DND-41 (cell line): ENCODE measurements at regions not wholly inside any gene's neighbourhood (a gene's known extent, or its start where the extent isn't known, plus 50 kb on each side); places are given as distances from the start of the nearest gene placed in this dataset.

ENCODE experiments used
- ATAC-seq: fragments of 200-7000 bp; cut with Tn5 transposase; 3 replicates; pipeline ENCODE4 v1.9.1; 2021; ENCODE audit warnings: low read depth; ENCODE audit not compliant: insufficient read depth
- DNase-seq: peaks from one replicate; pipeline ENCODE4 v3.0.0-alpha.2; 2020
- H2AFZ ChIP-seq: 2 replicates; pipeline ENCODE4 v1.6.0; 2012; ENCODE audit warnings: low read depth, low read length
- H3K27ac ChIP-seq: 2 replicates; pipeline ENCODE4 v1.5.1; 2012; ENCODE audit warnings: low read length, inconsistent platforms
- H3K27me3 ChIP-seq: fragments of 200-600 bp; sonication (generic); 2 replicates; pipeline ENCODE4 v1.6.0; 2012; ENCODE audit warnings: low read length, mild to moderate bottlenecking, inconsistent platforms; ENCODE audit not compliant: insufficient read depth, poor library complexity
- H3K36me3 ChIP-seq: 2 replicates; pipeline ENCODE4 v1.5.1; 2012; ENCODE audit warnings: low read length, inconsistent platforms; ENCODE audit not compliant: insufficient read depth
- H3K4me1 ChIP-seq: 2 replicates; pipeline ENCODE4 v1.5.1; 2012; ENCODE audit warnings: mild to moderate bottlenecking, low read length; ENCODE audit not compliant: insufficient read depth
- H3K4me2 ChIP-seq: 2 replicates; pipeline ENCODE4 v1.6.0; 2012; ENCODE audit warnings: mild to moderate bottlenecking, moderate library complexity, low read length, inconsistent platforms; ENCODE audit not compliant: insufficient read depth
- H3K4me3 ChIP-seq, 2 experiments: fragments of 200-600 bp in 1 of 2; shearing (Covaris generic) in 1 of 2; 2 replicates each; pipeline ENCODE4 v1.5.1; 2012 to 2016; ENCODE audit warnings: inconsistent platforms in 2 of 2, low read length in 2 of 2, mild to moderate bottlenecking in 2 of 2, low read depth in 1 of 2, moderate library complexity in 1 of 2
- H3K79me2 ChIP-seq: 2 replicates; pipeline ENCODE4 v1.6.0; 2012; ENCODE audit warnings: low read length, inconsistent platforms; ENCODE audit not compliant: insufficient read depth
- H3K9ac ChIP-seq: 2 replicates; pipeline ENCODE4 v1.6.0; 2012; ENCODE audit warnings: low read depth, mild to moderate bottlenecking, inconsistent platforms, low read length, moderate library complexity
- H3K9me3 ChIP-seq: 2 replicates; pipeline ENCODE4 v1.5.1; 2012; ENCODE audit warnings: low read length, moderate library complexity, mild to moderate bottlenecking, inconsistent platforms; ENCODE audit not compliant: insufficient read depth, severe bottlenecking
- H4K20me1 ChIP-seq: 2 replicates; pipeline ENCODE4 v1.6.0; 2012; ENCODE audit warnings: low read length; ENCODE audit not compliant: insufficient read depth
- CTCF ChIP-seq: IDR thresholded peaks from 2 replicates; pipeline ENCODE4 v1.5.1; 2012; ENCODE audit warnings: borderline replicate concordance, low read length, moderate library complexity, mild to moderate bottlenecking; ENCODE audit not compliant: poor library complexity, severe bottlenecking; ENCODE audit errors: extremely low read depth
- EZH2 ChIP-seq: IDR thresholded peaks from 3 replicates; pipeline ENCODE4 v1.6.1; 2012; ENCODE audit warnings: borderline replicate concordance, low read depth, mild to moderate bottlenecking, moderate library complexity, low read length, inconsistent platforms; ENCODE audit not compliant: severe bottlenecking

DNA sequence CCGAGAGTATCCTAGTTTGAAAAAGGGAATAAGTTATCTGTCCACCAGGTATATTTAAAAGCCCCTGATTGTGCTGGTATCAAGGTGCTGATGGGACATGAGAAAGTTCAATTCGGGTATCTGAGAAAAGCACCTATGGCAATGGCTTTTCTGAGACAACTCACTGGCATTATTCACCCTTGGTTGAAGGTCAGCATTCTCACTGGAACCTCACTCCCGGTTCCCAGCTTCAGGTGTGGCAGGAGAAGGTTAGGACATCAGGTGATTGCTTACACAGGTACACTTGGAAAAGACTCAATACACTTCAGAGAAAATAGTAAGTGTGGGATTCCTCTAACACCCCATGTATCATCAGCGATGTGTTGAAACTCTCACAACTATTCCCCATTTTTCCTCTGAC, 643.1 kb downstream of the INHBA start:
- H3K79me2 ChIP-seq = no peaks in the 10 kb centered on the region
- no peak overlapping the region for H3K4me2 ChIP-seq
- TF ChIP-seq CTCF = no peak
- TF ChIP-seq EZH2 = no peak
- H3K9me3 ChIP-seq = no peaks in the 10 kb centered on the region
- no peak overlapping the region for H3K27ac ChIP-seq
- H3K4me1 ChIP-seq = no peaks in the 10 kb centered on the region
- DNase-seq (no peak), ATAC-seq (no peak)
- no peaks in the 10 kb centered on the region for H3K36me3 ChIP-seq
- no peak overlapping the region for H3K4me3 ChIP-seq
- no peaks in the 10 kb centered on the region for H3K27me3 ChIP-seq
- H4K20me1 ChIP-seq = no peaks in the 10 kb centered on the region
- no peak overlapping the region for H3K9ac ChIP-seq
- no peak overlapping the region for H2AFZ ChIP-seq

DNA sequence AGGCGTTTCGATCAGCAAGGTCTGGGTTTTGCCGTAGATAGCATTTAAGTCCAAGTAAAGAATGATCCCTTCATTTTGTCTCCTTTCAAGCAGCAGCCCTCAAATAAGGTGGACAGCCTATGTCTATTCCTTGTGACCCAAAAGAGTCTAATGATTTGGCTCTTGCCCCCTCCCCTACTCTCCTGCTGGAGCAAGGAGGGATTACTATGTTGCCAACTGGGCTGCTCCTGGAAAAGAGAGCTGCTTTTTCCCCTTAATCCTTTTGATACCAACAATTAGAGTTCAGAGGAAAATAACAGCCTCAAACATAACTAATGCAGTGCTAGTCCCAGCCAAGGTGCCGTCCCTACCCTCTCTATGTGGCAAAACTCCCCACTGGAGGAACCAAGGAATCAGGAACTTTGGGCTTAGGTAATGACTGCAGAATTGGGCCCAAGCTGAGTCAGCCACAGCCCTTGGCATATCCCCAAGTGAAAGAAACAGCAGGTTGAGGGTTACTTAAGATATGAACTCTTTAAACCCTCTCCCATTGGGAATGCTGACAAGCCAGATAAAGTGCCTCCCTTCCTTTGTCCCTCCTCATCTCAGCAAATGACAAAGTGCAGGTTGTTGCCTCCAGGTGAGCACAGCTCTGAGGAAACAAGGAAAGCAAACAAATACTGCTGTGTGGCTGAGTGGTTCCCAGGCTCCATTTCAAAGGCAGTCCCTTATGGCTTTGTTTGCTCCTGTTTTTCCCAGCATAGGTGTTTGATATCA, 643.7 kb downstream of the INHBA start:
- Histone ChIP-seq H4K20me1 (no peaks in the 10 kb centered on the region), H3K36me3 (no peaks in the 10 kb centered on the region), H3K79me2 (no peaks in the 10 kb centered on the region), H3K4me2 (no peak overlapping the region), H3K4me3 (no peak overlapping the region), H3K27ac (no peak overlapping the region), H3K4me1 (no peaks in the 10 kb centered on the region), H3K9ac (no peak overlapping the region), H3K27me3 (no peaks in the 10 kb centered on the region), H3K9me3 (no peaks in the 10 kb centered on the region), H2AFZ (no peak overlapping the region)
- no peak for TF ChIP-seq CTCF
- no peak for TF ChIP-seq EZH2
- ATAC-seq (no peak), DNase-seq (no peak)

- DNase-seq (no peak), ATAC-seq (no peak)
Measured at GRCh38 chr7:41054960-41055661, 647.8 kb downstream of the INHBA start.

More at GRCh38 chr7:41054960-41055661, 647.8 kb downstream of the INHBA start:
- Histone ChIP-seq H3K9ac (no peak overlapping the region), H2AFZ (no peak overlapping the region), H3K79me2 (no peaks in the 10 kb centered on the region), H3K27ac (no peak overlapping the region), H3K9me3 (no peaks in the 10 kb centered on the region), H3K4me1 (no peaks in the 10 kb centered on the region), H3K4me2 (no peak overlapping the region), H4K20me1 (no peaks in the 10 kb centered on the region), H3K36me3 (no peaks in the 10 kb centered on the region), H3K27me3 (no peaks in the 10 kb centered on the region), H3K4me3 (no peak overlapping the region)
- TF ChIP-seq CTCF (no peak), EZH2 (no peak)
